ENCODE measurements at regions not wholly inside any gene's neighbourhood (a gene's known extent, or its start where the extent isn't known, plus 50 kb on each side); places are given as distances from the start of the nearest gene placed in this dataset.
"Not testable (repeated sequence)": the region's sequence is repeated elsewhere in the genome, so short reads cannot be mapped to it uniquely, and the experiment has no call there.

DNA sequence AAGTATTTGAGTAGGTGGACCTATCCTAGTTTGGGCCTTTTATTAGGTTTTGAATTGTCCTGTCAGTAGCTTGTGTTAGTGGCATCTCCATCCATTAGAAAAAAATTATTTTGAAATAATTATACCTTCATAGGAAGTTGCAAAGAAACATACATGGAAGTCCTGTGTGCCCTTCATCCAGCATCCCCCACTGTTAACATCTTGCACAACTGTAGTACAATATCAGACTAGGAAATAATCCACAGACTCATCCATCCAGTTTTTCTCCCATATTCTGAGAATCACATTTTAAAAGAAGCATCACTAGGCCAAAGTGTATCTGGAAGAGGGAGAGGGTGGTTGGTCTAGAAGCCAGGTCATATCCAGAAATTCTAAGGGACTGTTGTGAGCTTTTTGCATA lies 155.5 kb upstream of the ROPN1 start:
- no peaks in the 10 kb centered on the region for H3K36me3 ChIP-seq
- H3K4me3 ChIP-seq = no peak overlapping the region
- no peak overlapping the region for H3K27ac ChIP-seq
- H3K9me3 ChIP-seq = no peaks in the 10 kb centered on the region
- H3K4me1 ChIP-seq = peaks cover 0 to 25% (median 15%) of the 10 kb centered on the region in 4 donors
- no peak for TF ChIP-seq POLR2AphosphoS5 (IDR thresholded peaks at IDR 0.05)
- H3K27me3 ChIP-seq = no peaks in the 10 kb centered on the region
- no peak for DNase-seq
- intact Hi-C loops (cut with DNase I; ENCODE audit: low total_unique reads) = no loop called here

DNA sequence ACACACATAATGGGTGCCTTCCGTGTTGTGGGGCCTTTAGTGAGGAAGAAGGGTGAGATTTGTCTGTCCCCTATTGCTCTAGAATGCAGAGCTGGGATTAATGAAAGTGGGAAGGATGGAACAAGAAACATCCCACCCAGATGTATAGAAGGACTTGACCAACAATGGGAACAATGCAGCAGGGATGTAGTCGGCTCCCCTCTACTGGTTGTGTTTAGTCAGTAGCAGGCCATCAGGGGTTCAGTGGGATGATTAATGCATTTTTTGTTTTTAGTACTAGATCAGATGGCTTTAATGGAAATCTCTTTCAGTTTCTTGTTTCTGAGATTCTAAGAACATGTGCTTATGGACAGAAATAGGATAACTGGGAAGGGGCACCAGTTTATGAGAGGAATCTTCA lies 156.0 kb upstream of the ROPN1 start:
- Histone ChIP-seq H3K36me3 (no peaks in the 10 kb centered on the region), H3K4me1 (peaks cover 0 to 25% (median 15%) of the 10 kb centered on the region in 4 donors), H3K9me3 (no peaks in the 10 kb centered on the region), H3K27me3 (no peaks in the 10 kb centered on the region), H3K27ac (no peak overlapping the region), H3K4me3 (no peak overlapping the region)
- intact Hi-C loops (cut with DNase I; ENCODE audit: low total_unique reads) = no loop called here
- TF ChIP-seq CTCF (IDR thresholded peaks at IDR 0.05) = no peak
- TF ChIP-seq POLR2A (IDR thresholded peaks at IDR 0.05) = no peak
- TF ChIP-seq EP300 (IDR thresholded peaks at IDR 0.05) = no peak
- TF ChIP-seq POLR2AphosphoS5 (IDR thresholded peaks at IDR 0.05) = no peak
- no peak for DNase-seq
- WGBS, 5 donors = 85 to 90% (median 87%) methylated on average over 2 of the region's 2 CpGs

DNA sequence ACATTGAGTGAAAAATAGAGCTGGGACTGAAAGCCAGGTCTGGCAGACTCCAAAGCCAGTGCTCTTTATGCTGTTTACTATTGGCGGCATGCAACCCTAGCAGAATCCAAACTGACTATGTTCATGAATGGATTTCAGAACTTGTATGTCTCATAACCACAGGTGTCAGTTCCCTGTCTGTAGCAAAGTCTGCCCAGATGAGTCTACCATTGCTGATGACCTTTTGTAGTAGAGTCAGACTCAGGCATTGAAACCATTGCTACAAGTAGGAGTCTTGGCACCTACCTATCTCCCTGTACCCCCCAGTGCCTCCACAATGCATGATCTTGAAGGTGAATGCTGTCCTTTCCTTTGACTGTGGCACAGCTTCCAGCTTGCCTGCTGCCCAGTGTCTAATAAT lies 157.2 kb upstream of the ROPN1 start:
- Histone ChIP-seq H3K27me3 (no peaks in the 10 kb centered on the region), H3K4me3 (no peak overlapping the region), H3K9me3 (no peaks in the 10 kb centered on the region), H3K27ac (no peak overlapping the region), H3K4me1 (peaks cover 0 to 25% (median 15%) of the 10 kb centered on the region in 4 donors), H3K36me3 (no peaks in the 10 kb centered on the region)
- intact Hi-C loops (cut with DNase I; ENCODE audit: low total_unique reads) = no loop called here
- no peak for DNase-seq
- TF ChIP-seq EP300 (IDR thresholded peaks at IDR 0.05) = no peak
- TF ChIP-seq POLR2A (IDR thresholded peaks at IDR 0.05) = no peak
- no peak for TF ChIP-seq POLR2AphosphoS5 (IDR thresholded peaks at IDR 0.05)
- TF ChIP-seq CTCF (IDR thresholded peaks at IDR 0.05) = no peak
- 79 to 100% (median 100%) methylated on average over 1 of the region's 1 CpG for WGBS, 5 donors

DNA sequence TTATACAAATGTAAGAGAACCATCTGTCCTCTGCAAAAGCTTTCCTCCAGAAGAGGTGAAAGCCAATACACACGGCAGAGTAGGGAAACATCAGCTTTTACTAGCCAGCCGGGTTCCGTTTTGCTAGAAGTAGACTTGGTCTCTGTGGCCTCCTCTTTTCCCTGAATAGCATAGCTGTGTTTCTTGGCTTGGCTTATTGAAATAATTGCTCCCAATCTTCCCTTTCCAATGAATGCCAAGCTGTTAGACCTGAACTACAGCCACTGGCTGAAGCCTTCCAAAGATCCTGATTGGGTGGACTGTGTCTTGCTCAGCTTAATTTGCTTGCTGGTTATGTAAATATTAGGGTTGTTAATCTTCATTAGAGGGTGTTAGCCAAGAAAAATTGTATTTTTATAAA lies 157.8 kb upstream of the ROPN1 start:
- DNase-seq = peak in 1 of 2 donors; percentile 36
- H3K4me1 ChIP-seq = peaks cover 0 to 25% (median 15%) of the 10 kb centered on the region in 4 donors
- no peak overlapping the region for H3K27ac ChIP-seq
- intact Hi-C loops (cut with DNase I; ENCODE audit: low total_unique reads) = no loop called here
- 12 to 65% (median 21%) methylated on average over 3 of the region's 3 CpGs for WGBS, 5 donors
- no peak overlapping the region for H3K4me3 ChIP-seq
- no peaks in the 10 kb centered on the region for H3K9me3 ChIP-seq
- no peaks in the 10 kb centered on the region for H3K27me3 ChIP-seq
- TF ChIP-seq POLR2AphosphoS5 (IDR thresholded peaks at IDR 0.05) (peak in 1 of 3 donors; percentile 24), POLR2A (IDR thresholded peaks at IDR 0.05) (no peak)
- no peaks in the 10 kb centered on the region for H3K36me3 ChIP-seq

GRCh38 chr3:124152891-124153290 lies 161.0 kb upstream of the ROPN1 start:
- WGBS, 5 donors = 90 to 100% (median 100%) methylated on average over 1 of the region's 1 CpG
- H3K36me3 ChIP-seq; intact Hi-C loops (cut with DNase I; ENCODE audit: low total_unique reads); H3K9me3 ChIP-seq; H3K27ac ChIP-seq; DNase-seq; H3K27me3 ChIP-seq; H3K4me3 ChIP-seq: not testable (repeated sequence)
- peaks cover 0 to 41% (median 25%) of the 10 kb centered on the region in 4 donors for H3K4me1 ChIP-seq

DNA sequence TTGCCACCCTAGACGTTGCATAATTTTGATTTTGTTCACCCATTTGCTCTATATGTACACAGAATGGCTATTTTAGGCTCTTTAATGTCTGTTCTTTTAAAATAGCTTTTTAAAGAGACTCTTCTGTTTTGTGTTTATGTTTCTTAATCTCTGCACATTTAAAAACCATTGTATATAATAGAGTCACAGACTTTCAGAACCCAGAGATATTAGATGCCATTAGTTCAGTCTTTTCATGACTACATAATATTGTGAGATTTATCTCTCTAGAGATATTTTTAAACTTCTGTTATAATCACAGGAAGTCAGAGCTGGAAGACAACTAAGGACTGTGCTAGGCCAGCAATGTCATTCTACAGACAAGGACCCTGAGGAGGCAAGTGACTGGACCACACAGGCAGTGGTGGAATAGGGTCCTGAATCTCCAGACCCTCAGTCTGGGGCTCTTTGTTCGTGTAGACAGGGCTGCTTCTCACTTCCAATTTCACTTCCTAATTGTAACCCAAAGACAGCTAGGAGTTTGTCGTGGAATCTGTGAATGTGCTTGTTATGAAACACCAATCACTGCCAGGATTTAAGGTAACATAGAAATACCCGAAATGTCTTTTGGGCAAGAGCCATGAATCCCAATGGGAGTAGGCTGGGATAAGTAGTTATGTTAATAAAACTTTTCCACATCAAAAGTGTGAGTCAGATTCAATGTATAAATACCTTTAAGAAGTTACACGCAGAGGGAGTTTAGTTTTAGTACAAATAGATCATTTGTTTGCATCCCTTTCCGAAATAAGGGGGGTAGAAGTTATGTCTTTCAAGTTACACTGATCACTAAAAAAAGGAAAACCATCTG lies 165.2 kb upstream of the ROPN1 start:
- TF ChIP-seq EP300 (IDR thresholded peaks at IDR 0.05) = no peak
- no peak for TF ChIP-seq POLR2AphosphoS5 (IDR thresholded peaks at IDR 0.05)
- TF ChIP-seq CTCF (IDR thresholded peaks at IDR 0.05) = no peak
- no peak for TF ChIP-seq POLR2A (IDR thresholded peaks at IDR 0.05)
- intact Hi-C loops (cut with DNase I; ENCODE audit: low total_unique reads) = no loop called here
- Histone ChIP-seq H3K36me3 (no peaks in the 10 kb centered on the region), H3K27ac (no peak overlapping the region), H3K4me1 (peaks cover 0 to 38% (median 17%) of the 10 kb centered on the region in 4 donors), H3K9me3 (no peaks in the 10 kb centered on the region), H3K27me3 (no peaks in the 10 kb centered on the region), H3K4me3 (no peak overlapping the region)
- DNase-seq = no peak
- WGBS, 5 donors = 51 to 64% (median 59%) methylated on average over 6 of the region's 6 CpGs

All from stomach (tissue), 8 donors.